Bronchial epithelial cell (primary cell): ENCODE measurements at regions not wholly inside any gene's neighbourhood (a gene's known extent, or its start where the extent isn't known, plus 50 kb on each side); places are given as distances from the start of the nearest gene placed in this dataset.

Source experiments
- DNase-seq: peaks from one replicate; pipeline ENCODE4 v3.0.0-alpha.2; 2010; ENCODE audit warnings: low read depth
- FAIRE-seq: peaks from 2 replicates; lab custom pipeline; 2011; peaks lifted over from hg19 to GRCh38; lab: Jason Lieb, UNC
- H3K27me3 ChIP-seq: 2 replicates; pipeline ENCODE4 v1.5.1; 2011; ENCODE audit warnings: low read length; ENCODE audit not compliant: control insufficient read depth, insufficient read depth
- H3K36me3 ChIP-seq: 2 replicates; pipeline ENCODE4 v1.5.1; 2011; ENCODE audit warnings: low read length; ENCODE audit not compliant: control insufficient read depth, insufficient read depth
- H3K4me3 ChIP-seq: 2 replicates; pipeline ENCODE4 v1.5.1; 2011; ENCODE audit warnings: mild to moderate bottlenecking, low read depth, low read length, control low read depth
- CTCF ChIP-seq: IDR thresholded peaks from 2 replicates; pipeline ENCODE4 v1.5.1; 2011; ENCODE audit warnings: mild to moderate bottlenecking, moderate library complexity, low read length, control low read depth, inconsistent platforms; ENCODE audit not compliant: insufficient read depth, severe bottlenecking

- FAIRE-seq (no peak), DNase-seq (peak; percentile 59)
- no peak overlapping the region for H3K4me3 ChIP-seq
- no peak for TF ChIP-seq CTCF
- H3K27me3 ChIP-seq: no peaks in the 10 kb centered on the region
- peaks cover 4% of the 10 kb centered on the region for H3K36me3 ChIP-seq
These were observed 58.3 kb upstream of the TRAK1 start for GRCh38 chr3:42032693-42033349.

GRCh38 chr3:42031808-42032480, 59.2 kb upstream of the TRAK1 start:
- DNase-seq: no peak
- TF ChIP-seq CTCF: no peak
- Histone ChIP-seq H3K27me3 (no peaks in the 10 kb centered on the region), H3K36me3 (peaks cover 4% of the 10 kb centered on the region), H3K4me3 (no peak overlapping the region)
- FAIRE-seq: no peak

- FAIRE-seq (no peak), DNase-seq (no peak)
- no peaks in the 10 kb centered on the region for H3K27me3 ChIP-seq
- TF ChIP-seq CTCF: no peak
- H3K4me3 ChIP-seq: no peak overlapping the region
- no peaks in the 10 kb centered on the region for H3K36me3 ChIP-seq
These were observed 62.7 kb upstream of the TRAK1 start for GRCh38 chr3:42028474-42028873.

GRCh38 chr3:42027571-42027970, 63.6 kb upstream of the TRAK1 start:
- no peaks in the 10 kb centered on the region for H3K36me3 ChIP-seq
- no peaks in the 10 kb centered on the region for H3K27me3 ChIP-seq
- no peak overlapping the region for H3K4me3 ChIP-seq
- TF ChIP-seq CTCF: no peak
- DNase-seq (no peak), FAIRE-seq (no peak)

- Histone ChIP-seq H3K4me3 (no peak overlapping the region), H3K36me3 (no peaks in the 10 kb centered on the region), H3K27me3 (no peaks in the 10 kb centered on the region)
- TF ChIP-seq CTCF: no peak
- FAIRE-seq: no peak
- DNase-seq: peak; percentile 83
These were observed 63.7 kb upstream of the ULK4 start for GRCh38 chr3:42025370-42026138.
